ENCODE measurements at regions not wholly inside any gene's neighbourhood (a gene's known extent, or its start where the extent isn't known, plus 50 kb on each side); places are given as distances from the start of the nearest gene placed in this dataset.
A peak's percentile ranks its signal among the peaks of the same experiment; 100 is the strongest.

GRCh38 chr3:99322551-99322950 is 315.8 kb upstream of the COL8A1 start:
- TF ChIP-seq YY1 (IDR thresholded peaks at IDR 0.05; ENCODE audit: low read depth) (no peak), TCF12 (IDR thresholded peaks at IDR 0.05; ENCODE audit: low read depth) (no peak), REST (IDR thresholded peaks at IDR 0.05; ENCODE audit: low read depth) (no peak), USF1 (IDR thresholded peaks at IDR 0.05) (no peak), MAX (IDR thresholded peaks at IDR 0.05) (no peak), CEBPB (IDR thresholded peaks at IDR 0.05) (no peak)

DNA sequence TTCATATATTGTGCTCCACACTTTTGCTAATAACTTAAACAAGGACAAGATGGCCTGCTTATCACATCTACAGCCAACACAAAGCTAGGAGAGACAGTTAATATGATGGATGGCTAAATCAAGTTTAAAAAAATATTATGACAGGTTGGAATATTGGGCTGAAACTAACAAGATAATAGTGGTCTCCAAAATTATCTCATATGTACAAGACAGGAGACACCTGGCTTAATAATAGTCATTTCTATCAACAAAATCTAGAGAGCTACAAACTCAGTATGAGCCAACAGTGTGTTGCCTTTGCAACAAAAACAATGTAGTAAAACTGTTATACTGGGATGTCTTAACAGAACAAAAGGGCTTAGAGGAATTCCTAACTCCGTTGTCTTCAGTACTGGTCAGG is 317.1 kb upstream of the COL8A1 start:
- TF ChIP-seq YY1 (IDR thresholded peaks at IDR 0.05; ENCODE audit: low read depth) (no peak), EGR1 (IDR thresholded peaks at IDR 0.05) (no peak), NFIC (IDR thresholded peaks at IDR 0.05) (no peak)

- TF ChIP-seq EGR1 (IDR thresholded peaks at IDR 0.05), result no peak
- TF ChIP-seq TEAD4 (IDR thresholded peaks at IDR 0.05), result peak; percentile 27; the same call in 1 of the 2 replicates
Observed at GRCh38 chr3:99319961-99320360, 318.4 kb upstream of the COL8A1 start.

- TF ChIP-seq FOXM1 (IDR thresholded peaks at IDR 0.05; ENCODE audit: borderline replicate concordance, low read depth), result no peak
- no peak for TF ChIP-seq RAD21 (IDR thresholded peaks at IDR 0.05; ENCODE audit: low read depth)
- no peak for TF ChIP-seq REST (IDR thresholded peaks at IDR 0.05; ENCODE audit: low read depth)
- TF ChIP-seq TAF1 (IDR thresholded peaks at IDR 0.05; ENCODE audit: low read depth), result no peak
- TF ChIP-seq YY1 (IDR thresholded peaks at IDR 0.05; ENCODE audit: low read depth), result no peak
- TF ChIP-seq MAX (IDR thresholded peaks at IDR 0.05), result no peak
- TF ChIP-seq NFIC (IDR thresholded peaks at IDR 0.05), result no peak
- no peak for TF ChIP-seq ZBTB7A (IDR thresholded peaks at IDR 0.05; ENCODE audit: low read depth)
- TF ChIP-seq EP300 (IDR thresholded peaks at IDR 0.05; ENCODE audit: borderline replicate concordance), result no peak
- no peak for TF ChIP-seq CREB1 (IDR thresholded peaks at IDR 0.05; ENCODE audit: low read depth)
- no peak for TF ChIP-seq EGR1 (IDR thresholded peaks at IDR 0.05)
- no peak for TF ChIP-seq CEBPB (IDR thresholded peaks at IDR 0.05)
- TF ChIP-seq TEAD4 (IDR thresholded peaks at IDR 0.05), result no peak
- TF ChIP-seq TCF12 (IDR thresholded peaks at IDR 0.05; ENCODE audit: low read depth), result no peak
- TF ChIP-seq USF1 (IDR thresholded peaks at IDR 0.05), result no peak
Observed at GRCh38 chr3:99319450-99319849, 318.9 kb upstream of the COL8A1 start.

DNA sequence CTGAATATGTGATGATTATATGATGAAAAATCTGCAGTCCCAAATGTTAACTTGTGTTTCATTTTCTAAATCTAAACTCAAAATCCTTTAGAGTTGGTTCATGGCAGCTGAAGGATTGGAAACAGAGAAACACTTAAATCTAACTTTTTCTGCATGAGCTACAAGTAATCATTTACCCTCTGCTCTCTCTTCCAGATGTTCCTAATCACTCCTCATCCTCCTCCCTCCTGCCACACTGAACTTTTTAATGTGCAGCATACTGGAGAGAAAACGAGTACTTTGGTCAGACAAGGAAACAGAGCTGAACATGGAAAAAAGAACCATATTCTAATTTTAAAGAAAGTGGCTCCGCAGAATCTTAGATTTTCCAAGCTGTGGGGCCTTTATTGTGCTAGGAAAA is 321.2 kb upstream of the COL8A1 start:
- TF ChIP-seq TEAD4 (IDR thresholded peaks at IDR 0.05), result no peak
- no peak for TF ChIP-seq MAX (IDR thresholded peaks at IDR 0.05)
- no peak for TF ChIP-seq TAF1 (IDR thresholded peaks at IDR 0.05; ENCODE audit: low read depth)
- no peak for TF ChIP-seq EP300 (IDR thresholded peaks at IDR 0.05; ENCODE audit: borderline replicate concordance)
- TF ChIP-seq ZBTB7A (IDR thresholded peaks at IDR 0.05; ENCODE audit: low read depth), result no peak
- TF ChIP-seq TCF12 (IDR thresholded peaks at IDR 0.05; ENCODE audit: low read depth), result no peak
- TF ChIP-seq USF1 (IDR thresholded peaks at IDR 0.05), result no peak
- no peak for TF ChIP-seq YY1 (IDR thresholded peaks at IDR 0.05; ENCODE audit: low read depth)
- TF ChIP-seq FOXM1 (IDR thresholded peaks at IDR 0.05; ENCODE audit: borderline replicate concordance, low read depth), result no peak
- TF ChIP-seq RAD21 (IDR thresholded peaks at IDR 0.05; ENCODE audit: low read depth), result no peak
- no peak for TF ChIP-seq CEBPB (IDR thresholded peaks at IDR 0.05)
- TF ChIP-seq CREB1 (IDR thresholded peaks at IDR 0.05; ENCODE audit: low read depth), result no peak
- no peak for TF ChIP-seq REST (IDR thresholded peaks at IDR 0.05; ENCODE audit: low read depth)
- TF ChIP-seq EGR1 (IDR thresholded peaks at IDR 0.05), result no peak
- TF ChIP-seq NFIC (IDR thresholded peaks at IDR 0.05), result no peak

Data from Ishikawa (cell line).